ENCODE measurements at regions not wholly inside any gene's neighbourhood (a gene's known extent, or its start where the extent isn't known, plus 50 kb on each side); places are given as distances from the start of the nearest gene placed in this dataset.

GRCh38 chr9:2465921-2466460 is 155.6 kb upstream of the VLDLR start (continued):
- TF ChIP-seq HNF1A (IDR thresholded peaks at IDR 0.05; ENCODE audit: low read depth): no peak
- no peak for TF ChIP-seq HNF1A (CRISPR knock-in tag; IDR thresholded peaks at IDR 0.05; ENCODE audit: borderline replicate concordance)
- TF ChIP-seq CREB1 (IDR thresholded peaks at IDR 0.05): 0 out of 2 replicates have a peak, but pooled peaks have one; percentile 7
- TF ChIP-seq CREB1 (CRISPR knock-in tag; IDR thresholded peaks at IDR 0.05): no peak
- peak; percentile 25; the same call in 1 of the 2 replicates for TF ChIP-seq HMG20A (CRISPR knock-in tag; IDR thresholded peaks at IDR 0.05; ENCODE audit: borderline replicate concordance)
- TF ChIP-seq NFE2L2 (IDR thresholded peaks at IDR 0.05; ENCODE audit: low read length): peak; percentile 77
- TF ChIP-seq PAXIP1 (CRISPR knock-in tag; conservative IDR thresholded peaks at IDR 0.05): peak; percentile 61
- TF ChIP-seq FOSL2 (CRISPR knock-in tag; IDR thresholded peaks at IDR 0.05): peak; percentile 56
- TF ChIP-seq ARID3A (IDR thresholded peaks at IDR 0.05; ENCODE audit: low read depth, low read length): peak; percentile 46; the same call in 1 of the 2 replicates
- TF ChIP-seq SIX4 (CRISPR knock-in tag; IDR thresholded peaks at IDR 0.05): peak; percentile 98
- TF ChIP-seq MAFK (conservative IDR thresholded peaks at IDR 0.05 in 1 of 2, IDR thresholded peaks at IDR 0.05 in 1 of 2; ENCODE audit: low read length in 2 of 2): peak; percentile 69 to 78
- TF ChIP-seq ZMYM4 (CRISPR knock-in tag; IDR thresholded peaks at IDR 0.05): peak; percentile 61; the same call in 1 of the 2 replicates
- no peak for TF ChIP-seq DDIT3 (CRISPR knock-in tag; IDR thresholded peaks at IDR 0.05)

Measured in HepG2 (cell line).